GM23338 (cell line): ENCODE measurements at regions not wholly inside any gene's neighbourhood (a gene's known extent, or its start where the extent isn't known, plus 50 kb on each side); places are given as distances from the start of the nearest gene placed in this dataset.

Source experiments
- ATAC-seq: fragments of 200-7000 bp; cut with Tn5 transposase; 3 replicates; pipeline ENCODE4 v1.9.1; 2020
- DNase-seq: peaks from one replicate; pipeline ENCODE4 v3.0.0-alpha.2; 2015; ENCODE audit warnings: low spot score
- H2AFZ ChIP-seq: fragments of 200-600 bp; sonication (generic); 2 replicates; pipeline ENCODE4 v1.8.0; 2016; ENCODE audit warnings: antibody characterized with exemption, mild to moderate bottlenecking, moderate library complexity
- H3F3A ChIP-seq: fragments of 200-600 bp; sonication (generic); replicated peaks from 2 replicates; pipeline ENCODE4 v1.8.0; 2017; ENCODE audit warnings: antibody characterized with exemption, mixed run types, low read depth
- H3K27ac ChIP-seq: fragments of 200-600 bp; sonication (generic); 2 replicates; pipeline ENCODE4 v1.6.1; 2016; ENCODE audit warnings: low read depth
- H3K27me3 ChIP-seq: fragments of 200-600 bp; sonication (generic); 2 replicates; pipeline ENCODE4 v1.8.0; 2016; ENCODE audit warnings: mild to moderate bottlenecking, mixed run types, moderate library complexity; ENCODE audit not compliant: insufficient read depth
- H3K36me3 ChIP-seq: fragments of 200-600 bp; sonication (generic); 2 replicates; pipeline ENCODE4 v1.8.0; 2016; ENCODE audit warnings: mild to moderate bottlenecking; ENCODE audit not compliant: insufficient read depth
- H3K4me1 ChIP-seq: fragments of 200-600 bp; sonication (generic); 2 replicates; pipeline ENCODE4 v1.8.0; 2016; ENCODE audit warnings: mild to moderate bottlenecking, moderate library complexity; ENCODE audit not compliant: insufficient read depth
- H3K4me2 ChIP-seq: fragments of 200-600 bp; sonication (generic); 2 replicates; pipeline ENCODE4 v1.7.1; 2017; ENCODE audit warnings: mixed run types
- H3K4me3 ChIP-seq: fragments of 200-600 bp; sonication (generic); 2 replicates; pipeline ENCODE4 v1.6.1; 2016; ENCODE audit warnings: mixed run types
- H3K79me2 ChIP-seq: fragments of 200-600 bp; sonication (generic); replicated peaks from 2 replicates; pipeline ENCODE4 v1.8.0; 2017; ENCODE audit warnings: mild to moderate bottlenecking; ENCODE audit not compliant: insufficient read depth
- H3K9me2 ChIP-seq: fragments of 200-600 bp; sonication (generic); 2 replicates; pipeline ENCODE4 v1.8.0; 2017; ENCODE audit not compliant: insufficient read depth
- H4K20me1 ChIP-seq: fragments of 200-600 bp; sonication (generic); replicated peaks from 2 replicates; pipeline ENCODE4 v1.8.0; 2017; ENCODE audit warnings: mild to moderate bottlenecking; ENCODE audit not compliant: insufficient read depth
- H3K27ac Mint-ChIP-seq: 2 replicates; pipeline ENCODE4 v1.8.0; 2020; ENCODE audit warnings: inconsistent platforms, mild to moderate bottlenecking, moderate library complexity, mixed read lengths
- H3K27me3 Mint-ChIP-seq: 3 replicates; pipeline ENCODE4 v1.8.0; 2022; ENCODE audit warnings: low read depth, mild to moderate bottlenecking, moderate library complexity, mixed read lengths, inconsistent platforms; ENCODE audit not compliant: insufficient read depth, poor library complexity
- H3K36me3 Mint-ChIP-seq: 3 replicates; pipeline ENCODE4 v1.8.0; 2021; ENCODE audit warnings: low read depth, mild to moderate bottlenecking, inconsistent platforms, moderate library complexity, mixed read lengths
- H3K4me1 Mint-ChIP-seq: 3 replicates; pipeline ENCODE4 v1.8.0; 2020; ENCODE audit warnings: mild to moderate bottlenecking, inconsistent platforms, mixed read lengths
- H3K4me3 Mint-ChIP-seq: 3 replicates; pipeline ENCODE4 v1.8.0; 2021; ENCODE audit warnings: moderate library complexity, mild to moderate bottlenecking, inconsistent platforms, mixed read lengths
- H3K9me3 Mint-ChIP-seq: 3 replicates; pipeline ENCODE4 v1.8.0; 2020; ENCODE audit warnings: moderate library complexity, mild to moderate bottlenecking, inconsistent platforms, mixed read lengths
- CREB1 ChIP-seq: fragments of 250-450 bp; sonication (Bioruptor Pico); IDR thresholded peaks from 2 replicates; pipeline ENCODE4 v1.5.0; 2020; ENCODE audit warnings: low read depth, mild to moderate bottlenecking, moderate library complexity
- CTCF ChIP-seq, 2 experiments: fragments of 200-600 bp in 1 of 2; sonication (generic) in 1 of 2; conservative IDR thresholded peaks; 2 replicates each; pipeline versions ENCODE4 v1.5.1 to v1.6.1; 2016 to 2017; ENCODE audit warnings: antibody characterized with exemption in 2 of 2, low read depth in 2 of 2, mild to moderate bottlenecking in 2 of 2, moderate library complexity in 1 of 2
- ETS1 ChIP-seq: IDR thresholded peaks from 2 replicates; pipeline ENCODE4 v1.6.1; 2016; ENCODE audit warnings: antibody characterized with exemption
- EZH2 ChIP-seq: fragments of 200-600 bp; sonication (generic); IDR thresholded peaks from one replicate; pipeline ENCODE4 v1.8.0; 2017; ENCODE audit warnings: antibody characterized with exemption, mild to moderate bottlenecking, low read depth; ENCODE audit not compliant: unreplicated experiment
- JUNB ChIP-seq: IDR thresholded peaks from one replicate; pipeline ENCODE4 v1.6.1; 2016; ENCODE audit warnings: antibody characterized with exemption; ENCODE audit not compliant: unreplicated experiment
- NANOG ChIP-seq: IDR thresholded peaks from 2 replicates; pipeline ENCODE4 v1.6.1; 2016; ENCODE audit warnings: antibody characterized with exemption, borderline replicate concordance
- POLR2AphosphoS5 ChIP-seq: IDR thresholded peaks from 2 replicates; pipeline ENCODE4 v1.6.1; 2016; ENCODE audit warnings: antibody characterized with exemption, low read depth
- STAT1 ChIP-seq: IDR thresholded peaks from one replicate; pipeline ENCODE4 v1.6.1; 2016; ENCODE audit warnings: antibody characterized with exemption; ENCODE audit not compliant: unreplicated experiment
- ZNF114 ChIP-seq: fragments of 250-450 bp; sonication (Bioruptor Pico); IDR thresholded peaks from 2 replicates; pipeline ENCODE4 v1.5.0; 2020; ENCODE audit warnings: mild to moderate bottlenecking, moderate library complexity
- TF ChIP-seq, protein P1 (sequence below): fragments of 250-450 bp; sonication (Bioruptor Pico); IDR thresholded peaks from 2 replicates; pipeline ENCODE4 v1.5.0; 2020; ENCODE audit warnings: mild to moderate bottlenecking, moderate library complexity
- TF ChIP-seq, protein P2 (sequence below): IDR thresholded peaks from one replicate; pipeline ENCODE4 v1.6.1; 2018; ENCODE audit warnings: antibody characterized with exemption; ENCODE audit not compliant: unreplicated experiment

DNA sequence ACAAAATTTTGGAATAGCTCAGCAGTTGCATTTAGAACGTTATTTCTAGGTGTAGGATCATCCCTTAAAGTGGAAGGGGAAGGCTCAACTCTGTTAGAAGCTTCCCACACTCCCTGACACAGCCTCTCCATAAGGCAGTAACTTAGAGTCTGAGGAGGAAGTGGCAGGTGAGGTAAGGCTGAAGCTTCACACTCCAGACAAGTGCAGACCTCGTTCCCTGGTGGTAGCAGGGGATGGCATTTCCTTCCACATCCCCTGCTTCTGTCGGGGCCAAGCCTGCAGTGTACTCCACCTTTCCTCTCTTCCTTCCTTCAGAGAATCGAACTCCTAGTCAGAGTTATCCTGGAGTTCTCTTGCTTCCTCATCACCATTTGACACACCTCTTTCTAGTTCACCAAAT lies 224.7 kb downstream of the CYRIA start:
- H3K27me3 Mint-ChIP-seq: no peaks in the 10 kb centered on the region
- no peaks in the 10 kb centered on the region for H3K4me1 Mint-ChIP-seq
- ATAC-seq (no peak), DNase-seq (no peak)
- H3K4me3 ChIP-seq: no peak overlapping the region
- H3K4me3 Mint-ChIP-seq: no peak overlapping the region
- no peaks in the 10 kb centered on the region for H3K79me2 ChIP-seq
- no peak overlapping the region for H3K27ac ChIP-seq
- H3K36me3 Mint-ChIP-seq: no peaks in the 10 kb centered on the region
- no peaks in the 10 kb centered on the region for H3F3A ChIP-seq
- no peaks in the 10 kb centered on the region for H4K20me1 ChIP-seq
- H3K4me1 ChIP-seq: no peaks in the 10 kb centered on the region
- H2AFZ ChIP-seq: no peak overlapping the region
- TF ChIP-seq JUNB (no peak), STAT1 (no peak), NANOG (no peak), ETS1 (no peak), CTCF (conservative IDR thresholded peaks at IDR 0.05; ENCODE audit: low read depth in 2 of 2) (no peak), POLR2AphosphoS5 (no peak), CREB1 (CRISPR knock-in tag) (no peak), ZNF114 (CRISPR knock-in tag) (no peak), EZH2 (no peak)
- TF ChIP-seq, protein P1, sequence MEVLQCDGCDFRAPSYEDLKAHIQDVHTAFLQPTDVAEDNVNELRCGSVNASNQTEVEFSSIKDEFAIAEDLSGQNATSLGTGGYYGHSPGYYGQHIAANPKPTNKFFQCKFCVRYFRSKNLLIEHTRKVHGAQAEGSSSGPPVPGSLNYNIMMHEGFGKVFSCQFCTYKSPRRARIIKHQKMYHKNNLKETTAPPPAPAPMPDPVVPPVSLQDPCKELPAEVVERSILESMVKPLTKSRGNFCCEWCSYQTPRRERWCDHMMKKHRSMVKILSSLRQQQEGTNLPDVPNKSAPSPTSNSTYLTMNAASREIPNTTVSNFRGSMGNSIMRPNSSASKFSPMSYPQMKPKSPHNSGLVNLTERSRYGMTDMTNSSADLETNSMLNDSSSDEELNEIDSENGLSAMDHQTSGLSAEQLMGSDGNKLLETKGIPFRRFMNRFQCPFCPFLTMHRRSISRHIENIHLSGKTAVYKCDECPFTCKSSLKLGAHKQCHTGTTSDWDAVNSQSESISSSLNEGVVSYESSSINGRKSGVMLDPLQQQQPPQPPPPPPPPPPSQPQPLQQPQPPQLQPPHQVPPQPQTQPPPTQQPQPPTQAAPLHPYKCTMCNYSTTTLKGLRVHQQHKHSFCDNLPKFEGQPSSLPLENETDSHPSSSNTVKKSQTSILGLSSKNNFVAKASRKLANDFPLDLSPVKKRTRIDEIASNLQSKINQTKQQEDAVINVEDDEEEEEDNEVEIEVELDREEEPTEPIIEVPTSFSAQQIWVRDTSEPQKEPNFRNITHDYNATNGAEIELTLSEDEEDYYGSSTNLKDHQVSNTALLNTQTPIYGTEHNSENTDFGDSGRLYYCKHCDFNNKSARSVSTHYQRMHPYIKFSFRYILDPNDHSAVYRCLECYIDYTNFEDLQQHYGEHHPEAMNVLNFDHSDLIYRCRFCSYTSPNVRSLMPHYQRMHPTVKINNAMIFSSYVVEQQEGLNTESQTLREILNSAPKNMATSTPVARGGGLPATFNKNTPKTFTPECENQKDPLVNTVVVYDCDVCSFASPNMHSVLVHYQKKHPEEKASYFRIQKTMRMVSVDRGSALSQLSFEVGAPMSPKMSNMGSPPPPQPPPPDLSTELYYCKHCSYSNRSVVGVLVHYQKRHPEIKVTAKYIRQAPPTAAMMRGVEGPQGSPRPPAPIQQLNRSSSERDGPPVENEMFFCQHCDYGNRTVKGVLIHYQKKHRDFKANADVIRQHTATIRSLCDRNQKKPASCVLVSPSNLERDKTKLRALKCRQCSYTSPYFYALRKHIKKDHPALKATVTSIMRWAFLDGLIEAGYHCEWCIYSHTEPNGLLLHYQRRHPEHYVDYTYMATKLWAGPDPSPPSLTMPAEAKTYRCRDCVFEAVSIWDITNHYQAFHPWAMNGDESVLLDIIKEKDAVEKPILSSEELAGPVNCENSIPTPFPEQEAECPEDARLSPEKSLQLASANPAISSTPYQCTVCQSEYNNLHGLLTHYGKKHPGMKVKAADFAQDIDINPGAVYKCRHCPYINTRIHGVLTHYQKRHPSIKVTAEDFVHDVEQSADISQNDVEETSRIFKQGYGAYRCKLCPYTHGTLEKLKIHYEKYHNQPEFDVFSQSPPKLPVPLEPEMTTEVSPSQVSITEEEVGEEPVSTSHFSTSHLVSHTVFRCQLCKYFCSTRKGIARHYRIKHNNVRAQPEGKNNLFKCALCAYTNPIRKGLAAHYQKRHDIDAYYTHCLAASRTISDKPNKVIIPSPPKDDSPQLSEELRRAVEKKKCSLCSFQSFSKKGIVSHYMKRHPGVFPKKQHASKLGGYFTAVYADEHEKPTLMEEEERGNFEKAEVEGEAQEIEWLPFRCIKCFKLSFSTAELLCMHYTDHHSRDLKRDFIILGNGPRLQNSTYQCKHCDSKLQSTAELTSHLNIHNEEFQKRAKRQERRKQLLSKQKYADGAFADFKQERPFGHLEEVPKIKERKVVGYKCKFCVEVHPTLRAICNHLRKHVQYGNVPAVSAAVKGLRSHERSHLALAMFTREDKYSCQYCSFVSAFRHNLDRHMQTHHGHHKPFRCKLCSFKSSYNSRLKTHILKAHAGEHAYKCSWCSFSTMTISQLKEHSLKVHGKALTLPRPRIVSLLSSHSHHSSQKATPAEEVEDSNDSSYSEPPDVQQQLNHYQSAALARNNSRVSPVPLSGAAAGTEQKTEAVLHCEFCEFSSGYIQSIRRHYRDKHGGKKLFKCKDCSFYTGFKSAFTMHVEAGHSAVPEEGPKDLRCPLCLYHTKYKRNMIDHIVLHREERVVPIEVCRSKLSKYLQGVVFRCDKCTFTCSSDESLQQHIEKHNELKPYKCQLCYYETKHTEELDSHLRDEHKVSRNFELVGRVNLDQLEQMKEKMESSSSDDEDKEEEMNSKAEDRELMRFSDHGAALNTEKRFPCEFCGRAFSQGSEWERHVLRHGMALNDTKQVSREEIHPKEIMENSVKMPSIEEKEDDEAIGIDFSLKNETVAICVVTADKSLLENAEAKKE (CRISPR knock-in tag): no peak
- TF ChIP-seq, protein P2, sequence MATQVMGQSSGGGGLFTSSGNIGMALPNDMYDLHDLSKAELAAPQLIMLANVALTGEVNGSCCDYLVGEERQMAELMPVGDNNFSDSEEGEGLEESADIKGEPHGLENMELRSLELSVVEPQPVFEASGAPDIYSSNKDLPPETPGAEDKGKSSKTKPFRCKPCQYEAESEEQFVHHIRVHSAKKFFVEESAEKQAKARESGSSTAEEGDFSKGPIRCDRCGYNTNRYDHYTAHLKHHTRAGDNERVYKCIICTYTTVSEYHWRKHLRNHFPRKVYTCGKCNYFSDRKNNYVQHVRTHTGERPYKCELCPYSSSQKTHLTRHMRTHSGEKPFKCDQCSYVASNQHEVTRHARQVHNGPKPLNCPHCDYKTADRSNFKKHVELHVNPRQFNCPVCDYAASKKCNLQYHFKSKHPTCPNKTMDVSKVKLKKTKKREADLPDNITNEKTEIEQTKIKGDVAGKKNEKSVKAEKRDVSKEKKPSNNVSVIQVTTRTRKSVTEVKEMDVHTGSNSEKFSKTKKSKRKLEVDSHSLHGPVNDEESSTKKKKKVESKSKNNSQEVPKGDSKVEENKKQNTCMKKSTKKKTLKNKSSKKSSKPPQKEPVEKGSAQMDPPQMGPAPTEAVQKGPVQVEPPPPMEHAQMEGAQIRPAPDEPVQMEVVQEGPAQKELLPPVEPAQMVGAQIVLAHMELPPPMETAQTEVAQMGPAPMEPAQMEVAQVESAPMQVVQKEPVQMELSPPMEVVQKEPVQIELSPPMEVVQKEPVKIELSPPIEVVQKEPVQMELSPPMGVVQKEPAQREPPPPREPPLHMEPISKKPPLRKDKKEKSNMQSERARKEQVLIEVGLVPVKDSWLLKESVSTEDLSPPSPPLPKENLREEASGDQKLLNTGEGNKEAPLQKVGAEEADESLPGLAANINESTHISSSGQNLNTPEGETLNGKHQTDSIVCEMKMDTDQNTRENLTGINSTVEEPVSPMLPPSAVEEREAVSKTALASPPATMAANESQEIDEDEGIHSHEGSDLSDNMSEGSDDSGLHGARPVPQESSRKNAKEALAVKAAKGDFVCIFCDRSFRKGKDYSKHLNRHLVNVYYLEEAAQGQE: no peak
- H3K27ac Mint-ChIP-seq: no peak overlapping the region
- no peaks in the 10 kb centered on the region for H3K27me3 ChIP-seq
- H3K36me3 ChIP-seq: no peaks in the 10 kb centered on the region
- H3K9me2 ChIP-seq: peaks cover 7% of the 10 kb centered on the region; the same call in 1 of the 2 replicates
- no peaks in the 10 kb centered on the region for H3K9me3 Mint-ChIP-seq
- H3K4me2 ChIP-seq: no peak overlapping the region
